ENCODE measurements at regions not wholly inside any gene's neighbourhood (a gene's known extent, or its start where the extent isn't known, plus 50 kb on each side); places are given as distances from the start of the nearest gene placed in this dataset.

DNA sequence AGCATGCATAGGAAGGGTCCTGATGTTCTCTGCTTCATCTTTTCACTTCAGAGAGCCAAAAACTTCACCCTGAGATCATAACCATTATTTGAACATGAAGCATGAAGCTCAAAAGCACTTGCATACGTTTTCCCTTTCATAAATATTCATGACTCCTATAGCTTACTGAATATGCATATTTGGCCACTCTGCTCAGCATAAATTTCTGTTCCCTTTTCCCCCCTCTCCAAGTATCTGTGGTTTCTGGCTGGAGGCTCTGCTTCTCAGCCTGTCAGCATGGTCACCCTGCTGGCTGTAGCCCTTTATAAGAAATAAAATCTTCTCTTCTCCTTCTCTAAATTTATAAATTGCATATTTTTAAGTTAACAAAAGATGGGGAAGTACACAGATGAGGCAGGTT, 384.7 kb upstream of the AGA start:
- no peak for TF ChIP-seq POLR2AphosphoS5 (IDR thresholded peaks at IDR 0.05; ENCODE audit: low read depth, low read length)
- no peak for TF ChIP-seq POLR2A (IDR thresholded peaks at IDR 0.05; ENCODE audit: low read depth, low read length)
- TF ChIP-seq TAF1 (IDR thresholded peaks at IDR 0.05; ENCODE audit: borderline replicate concordance, low read depth, low read length), result no peak
- no peak for DNase-seq (ENCODE audit: insufficient read length)
- FAIRE-seq, result no peak

DNA sequence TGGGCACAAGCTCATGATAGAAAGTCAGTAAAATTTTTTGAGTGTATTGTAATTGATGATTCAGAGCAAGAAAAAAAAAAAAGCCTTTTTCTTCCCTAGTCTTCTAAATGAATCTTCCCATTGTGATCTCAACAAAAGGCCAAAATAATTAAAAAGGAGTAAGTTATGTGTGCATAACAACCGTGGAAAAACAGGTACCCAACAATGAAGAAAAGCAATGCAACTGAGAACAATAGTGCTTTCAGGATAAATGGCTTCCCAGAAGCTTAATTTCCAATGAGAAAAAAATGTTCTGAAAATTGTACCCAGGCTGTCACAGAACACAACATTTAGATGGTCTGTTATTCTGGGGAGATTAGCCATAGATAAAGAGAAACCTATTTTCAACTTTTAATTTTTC, 399.0 kb upstream of the AGA start:
- DNase-seq (ENCODE audit: insufficient read length), result no peak
- TF ChIP-seq TAF1 (IDR thresholded peaks at IDR 0.05; ENCODE audit: borderline replicate concordance, low read depth, low read length), result no peak
- no peak for TF ChIP-seq POLR2A (IDR thresholded peaks at IDR 0.05; ENCODE audit: low read depth, low read length)
- no peak for TF ChIP-seq POLR2AphosphoS5 (IDR thresholded peaks at IDR 0.05; ENCODE audit: low read depth, low read length)
- FAIRE-seq, result no peak

DNA sequence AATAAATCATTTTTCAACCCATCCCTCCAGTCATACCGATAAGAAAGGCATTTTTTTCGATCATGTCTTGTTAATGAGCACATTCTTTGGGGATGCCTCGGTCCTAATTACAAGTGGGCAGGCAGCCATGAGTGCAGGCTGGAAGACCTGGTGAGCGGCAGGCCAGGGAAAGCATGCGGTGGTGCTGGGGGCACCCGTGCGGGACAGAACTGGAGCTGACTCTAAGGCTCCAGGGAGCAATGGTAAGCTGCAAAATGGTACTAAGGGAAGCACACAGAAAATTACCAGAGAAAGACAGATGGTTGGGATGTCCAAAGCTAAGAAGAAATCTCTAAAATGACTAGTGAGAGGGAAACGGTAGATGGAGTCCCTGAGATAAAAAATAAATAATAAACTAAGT, 411.0 kb upstream of the AGA start:
- no peak for TF ChIP-seq POLR2A (IDR thresholded peaks at IDR 0.05; ENCODE audit: low read depth, low read length)
- TF ChIP-seq POLR2AphosphoS5 (IDR thresholded peaks at IDR 0.05; ENCODE audit: low read depth, low read length), result no peak
- TF ChIP-seq TAF1 (IDR thresholded peaks at IDR 0.05; ENCODE audit: borderline replicate concordance, low read depth, low read length), result no peak
- FAIRE-seq (no peak), DNase-seq (ENCODE audit: insufficient read length) (no peak)

DNA sequence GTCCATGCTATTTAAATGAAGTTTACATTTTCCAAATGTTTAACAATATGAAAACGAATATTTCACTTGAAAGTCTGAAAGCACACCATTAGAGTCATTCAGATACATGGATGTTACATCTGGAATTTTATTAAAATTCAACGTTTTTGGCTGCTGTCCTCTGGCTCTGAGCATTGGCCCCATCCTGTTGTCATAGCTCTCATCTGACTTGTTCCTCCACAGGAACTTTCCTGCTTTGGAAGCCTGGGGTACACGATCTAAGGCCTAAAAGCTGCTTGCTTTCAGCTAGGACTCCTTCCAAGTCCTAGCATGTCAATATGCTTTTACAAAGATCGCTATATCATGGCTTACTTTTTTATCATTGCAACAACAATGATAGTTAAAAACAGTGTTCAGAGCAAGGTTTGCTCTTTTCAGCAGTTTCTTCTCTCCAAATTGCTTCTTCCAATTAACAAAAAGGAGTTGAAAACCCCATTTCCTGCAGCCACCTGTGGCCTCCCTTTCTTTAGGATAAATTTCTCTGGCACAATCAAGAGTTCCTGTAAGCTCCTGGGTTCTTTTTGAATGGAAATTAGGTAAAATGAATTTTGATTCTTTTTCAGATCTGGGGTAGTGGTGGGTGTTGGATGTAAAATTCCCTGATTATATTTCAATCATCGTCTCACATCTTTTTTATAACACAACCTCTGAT, 413.4 kb upstream of the AGA start:
- no peak for TF ChIP-seq POLR2AphosphoS5 (IDR thresholded peaks at IDR 0.05; ENCODE audit: low read depth, low read length)
- TF ChIP-seq POLR2A (IDR thresholded peaks at IDR 0.05; ENCODE audit: low read depth, low read length), result no peak
- TF ChIP-seq TAF1 (IDR thresholded peaks at IDR 0.05; ENCODE audit: borderline replicate concordance, low read depth, low read length), result no peak
- FAIRE-seq, result no peak

DNA sequence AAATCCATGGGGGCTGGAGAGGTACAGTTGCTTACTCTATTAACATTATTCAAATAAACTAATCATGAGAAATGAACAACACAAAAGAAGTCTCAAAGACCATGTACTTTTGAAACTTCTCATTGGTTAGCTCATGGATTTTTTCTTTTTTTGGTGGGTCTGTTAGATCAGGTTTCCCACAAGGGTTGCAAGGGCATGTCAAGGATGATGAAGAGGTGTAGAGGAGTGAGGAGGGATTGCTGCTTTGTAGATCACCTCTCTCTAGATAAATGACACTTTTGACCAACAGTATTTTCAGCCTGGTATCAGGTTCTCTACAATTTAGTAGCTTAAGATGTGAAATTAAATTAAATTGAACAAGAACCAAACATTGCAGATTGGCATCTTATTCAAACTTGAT, 417.9 kb upstream of the AGA start:
- no peak for TF ChIP-seq POLR2AphosphoS5 (IDR thresholded peaks at IDR 0.05; ENCODE audit: low read depth, low read length)
- TF ChIP-seq POLR2A (IDR thresholded peaks at IDR 0.05; ENCODE audit: low read depth, low read length), result no peak
- no peak for TF ChIP-seq TAF1 (IDR thresholded peaks at IDR 0.05; ENCODE audit: borderline replicate concordance, low read depth, low read length)
- DNase-seq (ENCODE audit: insufficient read length) (no peak), FAIRE-seq (no peak)

More for the DNA sequence above, 413.4 kb upstream of the AGA start:
- DNase-seq (ENCODE audit: insufficient read length), result no peak

DNA sequence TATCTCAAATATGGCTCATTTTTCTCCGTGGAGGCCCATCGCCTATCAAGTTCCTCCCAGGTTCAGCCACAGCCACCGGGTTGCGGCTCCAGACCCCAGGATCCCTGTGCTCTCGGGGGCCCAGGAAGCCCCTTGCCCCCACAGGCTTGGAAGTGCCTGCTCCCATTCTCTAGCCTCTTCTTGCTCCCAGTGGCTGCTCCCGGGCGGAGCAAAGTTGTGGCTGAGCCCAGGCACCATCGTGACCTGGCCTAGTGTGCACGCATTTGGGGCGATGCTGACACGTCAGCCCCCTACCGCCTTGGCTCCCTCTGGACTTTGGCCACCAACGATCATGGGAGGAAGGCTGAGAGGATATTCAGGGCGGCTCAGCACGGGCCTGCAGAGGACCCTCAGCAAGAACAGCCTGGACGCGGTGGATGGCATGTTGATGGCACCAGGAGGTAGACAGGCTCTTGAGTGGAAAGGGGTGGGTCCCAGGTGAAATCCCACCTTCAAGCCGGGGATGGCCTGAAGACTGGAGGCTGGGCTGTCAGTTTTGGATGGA, 419.4 kb upstream of the AGA start:
- DNase-seq (ENCODE audit: insufficient read length), result no peak
- FAIRE-seq, result no peak
- TF ChIP-seq POLR2AphosphoS5 (IDR thresholded peaks at IDR 0.05; ENCODE audit: low read depth, low read length) (no peak), TAF1 (IDR thresholded peaks at IDR 0.05; ENCODE audit: borderline replicate concordance, low read depth, low read length) (no peak), POLR2A (IDR thresholded peaks at IDR 0.05; ENCODE audit: low read depth, low read length) (no peak)

DNA sequence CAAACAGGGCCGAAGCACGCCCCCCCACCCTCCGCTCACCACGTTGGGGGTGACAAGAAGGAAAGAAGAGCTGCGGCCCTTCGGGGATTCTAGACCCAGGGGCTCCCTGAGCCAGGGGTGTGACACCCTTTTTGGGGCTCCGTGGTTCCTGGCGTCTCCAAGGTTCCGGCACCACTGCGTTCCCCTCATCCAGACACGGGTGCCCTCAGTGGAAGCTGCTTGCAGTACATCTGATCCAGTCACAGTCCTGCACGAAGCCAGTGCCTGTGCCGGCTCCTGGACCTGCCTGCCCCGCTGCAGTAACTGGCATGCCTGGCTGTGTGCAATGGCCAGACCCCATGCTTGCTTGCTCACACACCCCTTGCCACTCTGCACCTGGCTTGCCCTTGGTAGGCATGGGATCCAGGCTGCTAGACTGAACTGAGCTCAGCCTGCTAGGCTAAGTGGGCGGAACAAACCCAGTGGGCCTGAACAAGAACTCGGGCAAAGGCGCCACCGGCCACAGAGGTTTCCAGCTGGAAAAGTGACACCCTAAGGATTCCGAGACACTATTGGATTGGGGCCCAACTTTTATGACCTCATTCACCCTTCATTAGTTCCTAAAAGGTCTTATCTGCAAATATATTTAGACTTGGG, 420.4 kb upstream of the AGA start:
- FAIRE-seq (no peak), DNase-seq (ENCODE audit: insufficient read length) (no peak)
- TF ChIP-seq TAF1 (IDR thresholded peaks at IDR 0.05; ENCODE audit: borderline replicate concordance, low read depth, low read length), result no peak
- no peak for TF ChIP-seq POLR2A (IDR thresholded peaks at IDR 0.05; ENCODE audit: low read depth, low read length)
- TF ChIP-seq POLR2AphosphoS5 (IDR thresholded peaks at IDR 0.05; ENCODE audit: low read depth, low read length), result no peak

DNA sequence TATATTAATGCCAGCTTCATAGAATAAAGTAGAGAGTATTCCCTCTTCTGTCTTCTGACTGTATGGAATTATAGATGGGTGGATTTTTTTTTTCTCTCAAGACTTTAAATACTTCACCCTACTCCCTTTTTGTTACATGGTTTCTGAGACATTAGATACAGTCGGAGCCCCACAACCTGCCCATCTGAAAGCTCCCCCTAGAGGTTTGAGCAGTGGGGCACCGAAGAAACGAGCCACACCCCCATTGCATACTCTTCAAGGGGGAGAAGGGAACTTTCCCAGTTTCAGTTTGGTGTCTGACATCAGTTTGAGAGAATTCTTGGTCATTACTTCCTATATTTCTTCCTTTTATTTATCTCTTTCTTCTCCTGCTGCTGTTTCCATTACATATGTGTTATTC, 437.6 kb upstream of the AGA start:
- DNase-seq (ENCODE audit: insufficient read length) (no peak), FAIRE-seq (no peak)
- no peak for TF ChIP-seq POLR2AphosphoS5 (IDR thresholded peaks at IDR 0.05; ENCODE audit: low read depth, low read length)
- TF ChIP-seq TAF1 (IDR thresholded peaks at IDR 0.05; ENCODE audit: borderline replicate concordance, low read depth, low read length), result no peak
- TF ChIP-seq POLR2A (IDR thresholded peaks at IDR 0.05; ENCODE audit: low read depth, low read length), result no peak

DNA sequence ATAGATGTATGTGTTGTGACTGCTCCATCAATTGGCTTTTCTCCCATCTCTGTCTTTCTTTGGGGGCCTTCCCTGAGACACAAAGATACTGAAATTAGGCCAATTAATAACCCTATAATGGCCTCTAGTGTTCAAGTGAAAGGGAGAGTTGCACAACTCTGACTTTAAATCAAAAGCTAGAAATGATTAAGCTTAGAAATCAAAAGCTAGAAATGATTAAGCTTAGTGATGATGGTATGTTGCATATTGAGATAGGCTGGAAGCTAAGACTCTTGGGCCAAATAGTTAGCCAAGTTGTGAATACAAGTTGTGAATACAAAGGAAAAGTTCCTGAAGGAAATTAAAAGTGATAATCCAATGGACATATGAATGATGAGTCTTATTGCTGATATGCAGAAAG, 452.9 kb upstream of the AGA start:
- DNase-seq (ENCODE audit: insufficient read length), result no peak
- TF ChIP-seq POLR2AphosphoS5 (IDR thresholded peaks at IDR 0.05; ENCODE audit: low read depth, low read length) (no peak), POLR2A (IDR thresholded peaks at IDR 0.05; ENCODE audit: low read depth, low read length) (no peak), TAF1 (IDR thresholded peaks at IDR 0.05; ENCODE audit: borderline replicate concordance, low read depth, low read length) (no peak)
- FAIRE-seq, result no peak

DNA sequence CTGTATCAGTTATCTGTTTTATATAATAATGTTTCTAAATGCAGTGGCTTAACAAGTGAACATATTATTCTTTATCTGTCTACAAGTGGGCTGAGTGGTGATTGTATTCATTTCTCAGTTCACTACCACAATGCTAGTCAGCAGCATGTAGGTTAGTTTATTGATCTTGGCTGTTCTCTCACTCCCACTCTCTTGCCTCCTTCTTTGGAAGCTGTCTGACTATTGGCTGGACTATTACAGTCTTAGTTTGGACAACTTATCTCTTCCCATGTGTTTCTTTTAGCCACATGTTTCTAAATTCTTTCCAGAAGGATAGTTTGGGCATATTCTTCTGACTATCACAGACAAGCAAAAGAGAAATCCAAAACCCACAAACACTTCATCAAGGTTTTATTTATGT, 459.5 kb upstream of the AGA start:
- DNase-seq (ENCODE audit: insufficient read length) (no peak), FAIRE-seq (no peak)
- no peak for TF ChIP-seq POLR2A (IDR thresholded peaks at IDR 0.05; ENCODE audit: low read depth, low read length)
- no peak for TF ChIP-seq TAF1 (IDR thresholded peaks at IDR 0.05; ENCODE audit: borderline replicate concordance, low read depth, low read length)
- TF ChIP-seq POLR2AphosphoS5 (IDR thresholded peaks at IDR 0.05; ENCODE audit: low read depth, low read length), result no peak

DNA sequence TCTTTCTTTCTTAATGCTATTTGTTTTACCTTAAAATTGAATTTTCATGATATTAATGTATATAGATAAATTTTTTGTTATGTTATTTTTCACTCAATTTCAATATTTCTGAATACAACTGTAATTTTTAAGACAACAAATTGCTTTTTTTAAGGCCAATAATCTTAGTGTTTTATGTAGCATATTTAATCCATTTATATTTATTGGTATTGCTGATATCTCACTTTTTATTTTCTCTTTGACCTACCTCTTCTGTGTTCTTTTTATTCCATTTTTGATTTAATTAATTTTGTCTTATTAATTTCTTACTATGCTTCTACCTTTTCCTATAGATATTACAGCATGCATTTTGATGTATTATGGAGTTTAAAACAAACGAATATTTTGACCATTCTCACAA, 460.1 kb upstream of the AGA start:
- DNase-seq (ENCODE audit: insufficient read length) (no peak), FAIRE-seq (no peak)
- no peak for TF ChIP-seq POLR2AphosphoS5 (IDR thresholded peaks at IDR 0.05; ENCODE audit: low read depth, low read length)
- no peak for TF ChIP-seq TAF1 (IDR thresholded peaks at IDR 0.05; ENCODE audit: borderline replicate concordance, low read depth, low read length)
- TF ChIP-seq POLR2A (IDR thresholded peaks at IDR 0.05; ENCODE audit: low read depth, low read length), result no peak
